COR-L47 (cell line): ENCODE measurements at regions not wholly inside any gene's neighbourhood (a gene's known extent, or its start where the extent isn't known, plus 50 kb on each side); places are given as distances from the start of the nearest gene placed in this dataset.
A peak's percentile ranks its signal among the peaks of the same experiment; 100 is the strongest.
"Not testable (repeated sequence)": the region's sequence is repeated elsewhere in the genome, so short reads cannot be mapped to it uniquely, and the experiment has no call there.

Source experiments
- DNase-seq: peaks from one replicate; lab custom pipeline; 2025; lab: John Stamatoyannopoulos, UW

DNA sequence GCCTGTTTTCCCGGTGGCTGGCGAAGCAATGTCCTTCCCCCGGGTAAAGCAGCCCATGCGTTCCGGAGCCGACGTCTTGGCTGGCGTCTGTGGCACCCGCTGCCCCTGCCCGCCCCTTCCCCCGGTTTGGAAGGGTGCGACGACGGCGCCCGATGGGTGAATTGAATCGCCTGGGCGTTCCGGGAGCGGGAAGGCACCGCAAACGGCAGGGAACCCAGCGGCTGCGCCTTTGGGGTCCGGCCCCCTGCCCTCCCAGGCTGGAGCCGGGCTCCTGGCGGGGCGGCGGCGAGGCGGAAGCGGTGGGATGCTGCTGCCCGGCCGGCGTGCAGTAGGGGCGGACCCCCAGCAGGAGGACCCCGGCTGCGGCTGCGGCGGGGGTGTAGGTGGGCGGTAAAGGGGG, 123.6 kb upstream of the RHOU start:
- not testable (repeated sequence) for DNase-seq

- not testable (repeated sequence) for DNase-seq
Observed at GRCh38 chr1:228622002-228622716, 113.1 kb upstream of the RHOU start.

- DNase-seq: not testable (repeated sequence)
Observed at GRCh38 chr1:228626481-228626880, 108.8 kb upstream of the RHOU start.

GRCh38 chr1:228632858-228633257, 102.4 kb upstream of the RHOU start:
- not testable (repeated sequence) for DNase-seq

DNA sequence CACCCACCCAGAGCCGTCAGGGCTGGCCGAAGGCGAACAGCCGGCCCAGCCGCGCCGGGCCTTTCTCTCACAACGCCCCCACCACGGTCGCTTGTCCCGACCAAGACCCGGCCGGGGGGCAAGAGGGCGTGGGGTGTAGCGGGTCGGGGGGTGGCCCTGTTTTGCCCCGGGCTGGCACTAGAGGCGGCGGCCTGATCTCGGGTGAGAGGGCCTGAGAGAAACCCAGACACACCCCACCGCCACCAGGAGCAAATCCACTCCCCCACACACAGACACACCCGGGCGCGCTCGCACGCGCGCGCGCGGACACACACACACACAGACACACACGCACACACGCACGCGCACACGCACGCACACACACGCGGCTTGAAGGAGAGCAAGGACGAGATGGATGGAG, 100.0 kb upstream of the RHOU start:
- not testable (repeated sequence) for DNase-seq

GRCh38 chr1:228637529-228637928, 97.8 kb upstream of the RHOU start:
- not testable (repeated sequence) for DNase-seq

DNA sequence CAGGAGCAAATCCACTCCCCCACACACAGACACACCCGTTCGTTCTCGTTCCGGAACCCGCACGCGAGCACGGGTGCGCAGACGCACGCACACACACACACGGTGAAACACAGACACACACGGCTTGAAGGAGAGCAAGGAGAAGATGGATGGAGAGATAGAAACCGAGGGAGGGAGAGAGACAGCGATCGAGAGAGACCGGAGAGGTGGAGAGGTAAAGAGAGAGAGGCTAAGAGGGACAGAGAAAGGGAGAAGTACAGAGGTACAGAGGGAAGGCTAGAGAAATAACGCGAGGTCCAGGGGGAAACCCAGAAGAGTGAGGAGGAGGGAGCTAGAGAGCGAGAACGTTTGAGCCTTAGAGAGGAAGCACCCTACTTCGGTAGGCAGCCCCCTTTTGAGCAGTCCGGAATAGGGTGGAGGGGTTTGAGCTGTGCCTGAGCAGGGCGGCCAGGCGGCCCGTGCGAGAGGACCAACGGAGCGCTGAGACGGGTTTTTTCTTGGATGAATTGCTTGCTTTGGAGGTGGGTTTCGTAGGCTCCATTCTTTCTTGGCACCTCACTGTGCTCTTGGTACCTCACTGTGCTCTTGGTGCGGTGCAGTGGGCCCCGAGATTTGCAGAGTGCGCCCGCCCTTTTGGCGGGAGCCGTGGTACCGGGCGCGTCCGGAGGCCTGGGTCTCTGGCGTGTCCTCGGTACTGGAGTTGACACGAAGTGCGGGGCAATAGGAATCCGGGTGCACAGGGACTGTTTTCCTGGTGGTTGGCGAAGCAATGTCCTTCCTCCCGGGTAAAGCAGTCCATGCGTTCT, 88.4 kb upstream of the RHOU start:
- peak; percentile 6 for DNase-seq

GRCh38 chr1:228647523-228648444, 87.5 kb upstream of the RHOU start:
- peak; percentile 5 for DNase-seq

GRCh38 chr1:228648647-228649383, 86.5 kb upstream of the RHOU start:
- DNase-seq: no peak

DNA sequence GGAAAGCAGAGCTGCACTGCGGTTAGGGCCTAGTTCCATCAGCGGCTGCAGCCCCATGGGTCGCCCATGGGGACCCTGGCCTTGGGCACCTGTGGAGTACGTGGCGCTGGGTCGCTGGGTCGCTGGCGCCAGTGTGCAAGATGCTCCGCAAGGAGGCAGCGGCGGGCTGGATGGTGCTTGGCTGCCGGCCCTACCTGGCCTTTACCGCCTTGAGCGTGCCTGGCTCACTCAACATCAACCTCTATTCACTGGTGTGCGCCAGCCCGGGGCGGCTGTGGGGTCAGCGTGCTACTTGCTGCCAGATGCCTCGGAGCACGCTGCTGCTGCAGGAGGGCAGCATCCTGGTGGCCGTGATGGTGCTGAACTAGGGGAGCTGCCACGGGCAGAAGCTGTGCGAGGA, 85.1 kb upstream of the RHOU start:
- no peak for DNase-seq

DNA sequence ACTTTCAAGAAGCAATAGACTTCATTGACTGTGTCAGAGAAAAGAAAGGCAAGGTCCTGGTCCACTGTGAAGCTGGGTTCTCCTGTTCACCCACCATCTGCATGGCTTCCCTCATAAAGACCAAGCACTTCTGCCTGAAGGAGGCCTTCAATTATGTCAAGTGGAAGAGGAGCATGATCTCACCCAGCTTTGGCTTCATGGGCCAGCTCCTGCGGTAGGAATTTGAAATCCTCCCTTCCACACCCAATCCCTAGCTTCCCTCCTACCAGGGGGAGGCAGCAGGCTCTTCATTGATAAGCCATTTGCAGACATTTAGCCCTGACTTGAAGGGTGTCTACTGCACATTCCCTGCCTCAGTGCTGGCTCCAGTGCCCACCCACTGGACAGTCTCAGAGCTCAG, 84.3 kb upstream of the RHOU start:
- DNase-seq: no peak

DNA sequence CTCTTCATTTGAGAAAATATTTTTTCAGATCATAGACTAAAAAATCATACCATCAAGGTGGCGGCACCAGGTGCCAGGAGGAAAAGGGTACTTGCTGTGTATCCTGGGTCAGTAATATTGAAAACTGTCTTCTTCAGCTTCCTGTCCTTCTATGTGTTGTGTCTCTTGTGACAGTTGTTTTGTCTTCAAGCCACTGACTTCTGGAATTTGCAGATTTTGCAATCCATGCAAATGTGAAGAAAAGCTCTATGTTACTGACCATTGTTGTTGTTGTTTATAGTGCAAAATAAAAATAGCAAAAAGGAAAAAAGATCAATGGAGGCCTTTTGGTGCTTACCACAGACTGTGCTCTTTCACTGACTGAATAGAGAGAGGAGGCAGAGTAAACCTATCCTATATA, 83.2 kb upstream of the RHOU start:
- no peak for DNase-seq

GRCh38 chr1:228653057-228653456, 82.2 kb upstream of the RHOU start:
- not testable (repeated sequence) for DNase-seq

- no peak for DNase-seq
Observed at GRCh38 chr1:228653748-228654147, 81.5 kb upstream of the RHOU start.

GRCh38 chr1:228655796-228656394, 79.4 kb upstream of the RHOU start:
- no peak for DNase-seq

DNA sequence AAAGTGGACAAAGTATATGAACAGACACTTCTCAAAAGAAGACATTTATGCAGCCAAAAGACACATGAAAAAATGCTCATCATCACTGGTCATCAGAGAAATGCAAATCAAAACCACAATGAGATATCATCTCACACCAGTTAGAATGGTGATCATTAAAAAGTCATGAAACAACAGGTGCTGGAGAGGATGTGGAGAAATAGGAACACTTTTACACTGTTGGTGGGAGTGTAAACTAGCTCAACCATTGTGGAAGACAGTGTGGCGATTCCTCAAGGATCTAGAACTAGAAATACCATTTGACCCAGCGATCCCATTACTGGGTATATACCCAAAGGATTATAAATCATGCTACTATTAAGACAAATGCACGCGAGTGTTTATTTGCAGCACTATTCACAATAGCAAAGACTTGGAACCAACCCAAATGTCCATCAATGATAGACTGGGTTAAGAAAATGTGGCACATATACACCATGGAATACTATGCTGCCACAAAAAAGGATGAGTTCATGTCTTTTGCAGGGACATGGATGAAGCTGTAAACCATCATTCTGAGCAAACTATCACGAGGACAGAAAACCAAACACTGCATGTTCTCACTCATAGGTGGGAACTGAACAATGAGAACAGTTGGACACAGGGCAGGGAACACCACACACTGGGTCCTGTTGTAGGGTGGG, 73.1 kb upstream of the RHOU start:
- not testable (repeated sequence) for DNase-seq

GRCh38 chr1:228664399-228664914, 70.8 kb upstream of the RHOU start:
- DNase-seq: peak; percentile 74

DNA sequence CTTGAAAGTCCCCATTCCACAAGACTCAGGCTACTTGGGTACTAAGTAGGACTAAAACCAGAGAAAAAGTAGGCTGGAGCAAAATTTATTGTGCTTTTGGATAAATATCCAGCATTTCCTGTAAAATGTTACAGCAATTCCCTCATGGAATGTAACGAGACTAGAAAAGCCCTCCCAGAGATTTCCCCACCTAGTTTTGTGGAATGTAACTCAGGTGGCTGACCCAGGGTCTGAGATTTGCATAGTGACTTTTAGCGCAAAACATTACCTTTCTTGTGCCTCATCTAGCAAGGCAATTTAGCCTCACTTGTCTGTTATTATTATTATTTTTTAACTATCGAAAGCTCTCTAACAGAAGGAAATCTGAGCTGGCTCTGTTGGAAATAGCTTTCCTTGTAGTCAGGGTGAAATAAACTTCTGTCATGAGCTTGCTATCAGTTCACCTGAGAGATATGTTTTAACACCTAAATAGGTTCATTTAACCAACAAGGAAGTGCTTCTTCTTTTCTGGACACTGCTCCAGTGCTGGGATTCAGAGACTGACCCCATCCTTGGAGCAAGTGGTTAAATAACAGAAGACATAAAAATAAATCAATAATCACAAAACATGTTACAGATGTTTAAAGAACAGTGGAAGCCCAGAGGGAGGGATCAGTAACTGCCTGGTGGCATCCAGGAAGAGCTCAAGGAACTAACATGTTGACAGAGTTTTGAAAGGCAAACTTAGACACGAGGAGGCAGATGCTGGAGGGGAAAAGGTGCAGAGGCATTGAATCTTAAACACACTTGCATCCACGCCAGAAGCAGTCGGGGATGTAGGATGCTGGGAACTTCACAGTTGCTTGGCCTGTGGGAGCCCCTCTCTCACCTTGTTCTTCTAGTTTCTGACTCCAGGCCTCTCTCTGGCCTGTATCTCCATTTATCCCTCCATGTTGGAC, 68.3 kb upstream of the RHOU start:
- DNase-seq: no peak

GRCh38 chr1:228668553-228669241, 66.6 kb upstream of the RHOU start:
- DNase-seq: no peak
